HG02973 (cell line): ENCODE measurements at regions not wholly inside any gene's neighbourhood (a gene's known extent, or its start where the extent isn't known, plus 50 kb on each side); places are given as distances from the start of the nearest gene placed in this dataset.

Experiments
- ATAC-seq: cut with Tn5 transposase; IDR thresholded peaks from one replicate; pipeline ENCODE4 v1.9.1; 2021; ENCODE audit warnings: moderate library complexity; ENCODE audit not compliant: unreplicated experiment

DNA sequence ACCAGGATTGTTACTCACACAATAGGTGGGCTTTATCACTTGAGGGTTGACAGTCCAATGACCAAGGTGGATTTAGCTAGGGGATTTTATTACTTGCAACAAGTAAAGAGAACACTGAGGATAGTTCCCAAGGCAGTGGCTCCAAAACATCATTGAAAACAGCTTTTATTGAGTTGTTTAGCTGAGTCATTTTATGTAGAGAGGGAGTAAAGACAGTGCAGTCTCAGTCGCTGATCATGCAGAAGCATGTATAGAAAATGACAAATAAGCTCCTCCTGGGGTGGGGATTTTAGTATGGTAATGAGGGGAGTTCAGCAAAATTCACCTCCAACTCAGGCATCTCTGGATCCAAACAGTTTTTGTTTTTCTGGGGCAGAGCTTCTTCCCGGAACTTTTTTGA is 163.0 kb upstream of the CCDC179 start:
- ATAC-seq: no peak

DNA sequence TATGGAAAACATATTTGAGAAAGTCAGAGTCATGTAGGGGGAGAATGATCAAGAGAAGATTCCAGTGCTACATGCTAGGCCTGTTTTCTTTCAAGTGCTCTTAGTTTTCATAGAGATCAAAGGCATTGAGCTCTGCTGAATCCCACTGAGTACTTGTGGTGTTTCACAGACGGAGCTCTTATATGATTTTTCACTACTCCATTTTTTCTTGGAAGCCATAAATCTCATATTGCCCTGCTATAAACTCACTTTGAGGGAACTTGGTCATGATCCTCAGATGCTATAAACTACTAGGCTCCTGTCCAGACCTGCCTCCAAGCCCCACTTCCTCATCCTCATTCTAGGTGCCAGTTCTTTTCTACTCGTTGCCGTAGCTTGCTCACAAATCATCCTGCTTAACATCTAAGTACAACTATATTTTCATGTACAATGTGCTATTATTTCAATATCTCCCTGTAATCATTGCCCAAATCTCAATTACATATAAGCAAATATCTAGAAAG is 180.8 kb upstream of the CCDC179 start:
- ATAC-seq: no peak

DNA sequence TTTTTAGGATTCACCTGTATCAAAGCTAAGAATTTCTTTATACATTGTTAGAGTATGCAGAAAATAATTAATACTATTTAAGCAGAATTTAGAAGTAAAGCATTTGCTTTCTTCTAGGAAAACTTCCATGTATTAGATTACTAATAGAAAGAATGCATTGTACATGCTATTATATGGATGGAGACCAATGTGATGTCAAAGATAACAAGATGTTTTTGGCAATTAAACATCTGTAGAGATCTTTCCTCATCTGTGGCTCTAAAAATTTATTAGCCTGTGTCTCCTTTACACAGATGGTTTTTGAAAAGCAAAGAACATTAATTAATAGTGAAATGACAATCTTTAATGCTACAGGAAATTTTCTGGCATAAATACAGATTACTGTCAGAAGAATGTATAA is 198.4 kb upstream of the CCDC179 start:
- no peak for ATAC-seq

DNA sequence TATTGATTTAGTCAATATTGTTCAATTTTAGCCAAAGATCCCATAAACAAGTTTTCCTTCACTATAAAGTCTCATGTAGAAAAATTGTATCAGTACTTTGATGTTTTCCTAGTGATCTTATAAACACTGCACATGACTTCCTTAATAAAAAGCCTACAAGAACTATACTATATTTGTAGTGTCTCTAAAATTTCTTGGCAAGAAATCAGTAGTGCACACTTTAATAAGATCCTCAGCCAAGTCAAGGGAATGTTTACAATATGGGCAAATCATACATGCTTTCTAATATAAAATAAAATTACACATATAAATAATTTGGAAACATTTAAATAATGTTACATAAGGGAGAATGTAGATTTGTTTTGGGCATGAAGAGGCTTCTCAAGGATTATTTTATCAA is 203.0 kb upstream of the CCDC179 start:
- no peak for ATAC-seq

DNA sequence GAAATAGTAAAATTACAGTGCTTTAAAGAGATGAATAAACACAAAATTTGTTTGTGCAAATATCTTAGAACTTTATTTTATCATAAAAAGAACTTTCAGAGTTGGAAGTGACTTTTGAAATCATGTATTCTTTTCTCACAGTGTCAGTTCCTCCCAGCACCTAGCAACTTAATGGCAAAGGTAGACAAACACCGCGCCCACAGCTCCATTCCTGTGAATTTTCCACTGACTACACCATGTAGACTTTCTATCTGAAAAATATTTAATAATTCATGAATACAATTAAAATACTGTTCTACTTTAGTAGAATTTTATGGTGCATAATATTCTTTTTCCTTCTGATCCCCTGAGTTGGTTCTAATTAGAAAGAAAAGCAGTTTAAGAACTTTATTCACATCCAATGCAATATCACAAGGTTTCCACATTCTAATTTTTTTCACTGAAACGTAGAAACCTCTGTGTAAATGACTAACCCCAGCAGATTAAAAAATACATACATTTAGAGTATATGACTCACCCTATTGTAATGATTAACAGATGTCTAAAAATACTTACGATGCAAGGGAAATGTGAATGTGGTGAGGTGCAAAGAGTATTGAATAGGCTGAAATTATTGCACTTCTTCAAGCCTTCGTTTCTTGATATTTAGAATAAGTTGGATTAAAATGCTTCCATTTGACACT is 218.2 kb upstream of the CCDC179 start:
- peak; percentile 82 for ATAC-seq

DNA sequence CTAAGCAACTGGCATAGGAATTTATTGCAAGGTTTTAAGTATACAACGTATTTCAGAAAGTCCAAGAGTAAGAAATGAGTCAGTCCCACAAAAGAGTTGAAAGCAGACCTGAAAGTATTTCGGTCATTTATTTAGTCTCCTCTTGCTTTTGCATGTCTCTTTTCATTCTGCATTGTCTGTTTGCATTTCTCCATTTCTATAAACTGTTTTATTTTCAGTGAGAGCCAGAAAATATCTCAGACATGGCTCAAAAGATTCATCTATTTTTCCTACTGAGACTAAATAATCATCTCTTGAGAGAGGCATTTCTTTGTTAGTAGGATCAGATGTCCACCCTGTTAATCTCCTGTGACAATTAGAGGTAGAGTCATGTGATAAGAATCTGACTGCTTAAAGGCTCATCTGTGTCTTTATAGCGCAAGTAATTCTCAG is 219.1 kb upstream of the CCDC179 start:
- ATAC-seq: peak; percentile 85

DNA sequence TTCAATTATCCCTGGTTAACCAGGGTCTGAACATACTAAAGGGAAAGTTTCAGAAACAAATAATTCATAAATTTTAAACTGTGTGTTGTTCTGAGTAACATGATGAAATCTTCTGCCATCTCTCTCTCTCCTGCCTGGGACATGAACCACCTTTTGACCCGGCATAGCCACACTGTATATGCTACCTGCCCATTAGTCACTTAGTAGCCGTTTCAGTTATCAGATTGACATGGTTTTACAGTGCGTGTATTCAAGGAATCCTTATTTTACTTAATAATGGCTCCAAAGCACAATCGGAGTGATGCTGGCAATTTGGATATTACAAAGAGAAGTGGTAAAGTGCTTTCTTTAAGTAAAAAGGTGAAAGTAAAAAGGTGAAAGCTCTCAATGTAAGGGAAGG is 227.1 kb upstream of the CCDC179 start:
- no peak for ATAC-seq

DNA sequence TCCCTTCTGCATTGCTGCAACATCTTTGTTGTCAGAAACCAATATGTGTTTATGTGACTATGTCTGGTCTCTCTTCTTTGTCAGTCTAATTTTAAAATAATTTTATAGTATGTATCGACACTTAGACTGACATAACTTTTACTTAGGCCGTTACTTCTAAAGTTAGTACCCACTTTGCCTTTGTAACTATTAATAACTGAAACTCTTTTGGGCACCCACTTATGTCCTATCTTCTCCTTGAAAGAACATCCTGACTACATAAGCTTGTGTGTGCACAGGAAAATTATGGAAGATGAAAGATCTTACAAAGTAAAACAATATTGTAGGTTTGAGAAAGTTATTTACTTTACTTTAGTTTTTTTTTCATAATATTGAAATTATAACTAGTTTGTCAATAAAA is 230.4 kb upstream of the CCDC179 start:
- no peak for ATAC-seq

DNA sequence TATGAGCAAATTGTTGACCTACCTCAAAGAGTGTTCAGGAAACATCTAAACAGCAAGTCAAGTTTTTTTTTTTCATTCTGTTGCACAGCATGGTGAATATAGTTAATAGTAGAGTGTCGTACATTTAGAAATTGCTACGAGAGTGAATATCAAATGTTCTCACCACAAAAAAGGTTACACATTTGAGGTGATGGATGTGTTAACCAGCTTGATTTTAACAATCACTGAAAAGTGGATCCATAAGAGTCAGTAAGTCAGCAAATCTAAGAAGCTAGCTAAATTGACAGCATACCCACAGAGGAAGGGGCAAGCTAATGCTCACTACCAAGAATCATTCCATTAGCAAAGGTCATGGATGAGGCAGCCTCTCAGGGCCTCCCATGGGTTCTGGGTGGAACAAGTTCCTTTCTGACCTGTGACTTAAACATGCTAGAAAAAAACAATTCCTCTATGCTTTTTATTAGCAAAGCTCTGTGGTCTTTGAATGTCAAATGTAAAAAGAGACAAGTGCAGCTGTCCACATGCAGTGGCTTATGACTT is 235.4 kb upstream of the CCDC179 start:
- no peak for ATAC-seq

- ATAC-seq: no peak
These were observed 237.6 kb upstream of the CCDC179 start for GRCh38 chr11:23097891-23098290.

DNA sequence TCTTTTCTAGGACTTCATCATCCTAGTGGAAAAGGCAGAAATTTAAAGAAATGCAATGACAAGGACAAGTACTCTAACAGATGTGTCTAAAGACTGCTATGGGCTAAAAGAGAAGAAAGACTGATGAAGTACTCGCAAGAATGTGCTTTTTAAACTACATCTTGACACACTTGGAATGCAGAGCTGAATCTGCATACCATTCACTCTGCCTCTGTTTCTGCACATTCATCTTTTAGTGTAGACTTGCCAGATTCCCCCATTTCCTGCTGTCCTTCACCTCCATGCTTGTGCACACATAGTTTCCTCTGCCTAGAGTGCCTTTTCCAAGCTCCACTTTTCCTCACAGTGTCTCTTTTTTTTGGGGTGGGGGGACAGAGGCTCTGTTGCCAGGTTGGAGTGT is 239.0 kb upstream of the CCDC179 start:
- no peak for ATAC-seq

GRCh38 chr11:23100726-23101125 is 240.5 kb upstream of the CCDC179 start:
- ATAC-seq: no peak

DNA sequence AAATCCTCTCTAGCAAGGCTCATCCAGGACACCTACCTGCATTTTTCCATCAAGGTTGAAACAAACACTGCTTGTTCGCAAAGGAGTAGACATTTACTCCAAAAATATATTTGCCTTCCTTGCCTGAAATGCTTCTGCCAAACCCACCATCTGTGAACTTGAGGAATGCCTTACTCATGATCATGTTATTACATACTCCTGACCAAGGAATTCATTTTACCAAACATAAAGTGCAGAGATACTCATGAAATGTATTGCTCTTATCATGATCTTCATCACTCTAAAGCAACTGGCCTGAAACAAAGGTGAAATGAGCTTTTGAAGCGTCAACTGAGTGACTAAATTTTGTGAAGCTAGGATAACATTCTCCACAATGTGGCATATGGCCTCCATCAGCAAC is 243.1 kb upstream of the CCDC179 start:
- ATAC-seq: no peak

- no peak for ATAC-seq
These were observed 251.3 kb upstream of the CCDC179 start for GRCh38 chr11:23111527-23111926.

DNA sequence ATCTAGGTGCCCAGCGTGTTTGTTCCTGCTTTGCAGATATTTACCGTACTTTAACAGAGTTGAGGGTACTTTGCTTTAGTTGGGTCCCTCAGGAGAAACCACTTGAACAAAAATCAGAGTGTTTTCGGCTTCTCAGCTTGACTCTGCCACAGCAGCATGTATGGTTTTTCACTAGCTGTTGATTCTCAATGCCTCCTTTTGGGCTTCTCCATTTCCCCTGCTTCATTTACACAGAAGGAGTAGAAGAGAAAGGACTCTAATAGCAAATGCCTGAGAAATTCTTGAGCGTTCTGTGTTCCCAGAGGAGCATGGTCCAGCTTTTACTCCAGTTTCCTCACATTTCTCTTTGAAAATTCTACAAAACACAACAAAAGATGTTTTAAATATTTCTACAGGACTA is 252.1 kb upstream of the CCDC179 start:
- no peak for ATAC-seq

DNA sequence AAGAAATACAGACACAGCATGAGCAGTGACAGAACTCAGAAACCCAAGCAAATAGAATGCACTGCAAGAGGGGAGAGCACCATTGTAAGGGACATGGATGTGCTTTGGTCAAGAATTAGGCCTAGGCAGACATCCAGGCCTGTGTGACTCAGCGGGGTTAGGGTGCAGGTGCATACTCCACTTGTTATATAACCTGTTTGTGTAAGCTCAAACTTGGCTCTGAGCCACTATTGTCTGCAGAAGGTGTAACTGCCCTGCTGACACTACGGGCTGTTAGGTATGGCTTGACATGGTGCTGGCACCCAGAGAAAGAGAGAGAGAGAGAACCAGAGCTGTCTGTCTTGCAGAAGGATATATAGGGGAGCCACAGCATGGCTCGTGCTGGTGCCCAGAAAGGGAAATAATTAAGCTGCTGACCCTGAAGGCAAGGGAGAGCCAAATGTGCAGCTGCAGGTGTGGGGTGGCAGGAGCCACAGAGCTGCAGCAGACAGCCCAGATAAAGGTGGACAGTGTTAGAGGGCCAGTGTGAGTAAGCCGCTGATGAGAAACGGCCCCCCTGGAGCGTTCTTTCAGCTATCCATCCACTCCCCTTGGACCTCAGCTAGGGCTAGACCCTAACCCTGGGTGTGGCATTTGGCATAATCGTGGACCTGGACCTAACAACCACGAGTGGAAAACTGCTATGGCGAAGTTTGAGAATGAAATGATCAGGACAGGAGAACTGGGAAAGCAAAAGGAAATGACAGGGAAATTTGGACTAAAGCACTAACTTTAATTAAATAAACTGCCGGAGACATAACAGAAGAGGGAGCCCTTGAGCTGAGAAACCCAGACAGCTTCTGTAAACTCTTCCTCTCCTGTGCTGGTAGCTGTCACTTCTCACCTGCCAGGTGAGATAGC is 253.0 kb upstream of the CCDC179 start:
- peak; percentile 60 for ATAC-seq

- ATAC-seq: no peak
These were observed 253.6 kb upstream of the CCDC179 start for GRCh38 chr11:23113887-23114216.

- no peak for ATAC-seq
These were observed 263.5 kb upstream of the CCDC179 start for GRCh38 chr11:23123753-23124152.

DNA sequence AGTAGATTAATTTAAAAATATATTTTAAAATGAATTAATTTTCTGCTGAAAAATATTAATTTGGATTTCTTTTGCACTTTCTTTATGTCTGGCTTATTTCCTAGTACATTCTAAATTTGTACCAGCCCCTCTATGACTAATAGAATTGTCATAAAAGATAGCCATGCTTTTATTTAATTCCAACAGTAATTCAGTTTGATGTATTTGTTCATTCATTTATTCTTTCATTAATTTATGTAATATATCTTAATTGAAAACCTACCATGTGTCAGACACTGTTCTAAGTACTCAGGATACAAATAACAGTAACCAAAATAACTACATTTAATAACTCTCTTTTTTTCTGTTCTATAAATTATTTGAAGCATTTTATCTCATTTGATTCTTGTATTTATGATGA is 264.0 kb upstream of the CCDC179 start:
- no peak for ATAC-seq

DNA sequence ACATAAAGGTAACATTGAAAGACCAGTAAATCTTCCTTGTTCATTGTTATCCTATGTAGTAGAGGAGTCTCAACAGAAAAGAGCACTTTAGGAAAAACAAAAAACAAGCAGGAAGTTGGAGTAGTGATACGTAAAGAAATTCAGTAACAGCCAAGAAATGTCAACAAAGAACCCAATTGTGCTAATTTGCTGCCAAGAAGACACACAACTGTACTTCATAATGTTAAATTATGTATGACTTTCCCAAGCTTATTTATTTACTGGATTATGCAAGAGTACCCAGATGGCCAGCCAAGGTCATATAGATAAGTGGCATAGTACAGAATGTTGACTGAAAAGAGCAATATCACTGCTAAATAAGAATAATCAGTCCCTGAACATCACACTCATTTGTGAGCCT is 264.7 kb upstream of the CCDC179 start:
- no peak for ATAC-seq

DNA sequence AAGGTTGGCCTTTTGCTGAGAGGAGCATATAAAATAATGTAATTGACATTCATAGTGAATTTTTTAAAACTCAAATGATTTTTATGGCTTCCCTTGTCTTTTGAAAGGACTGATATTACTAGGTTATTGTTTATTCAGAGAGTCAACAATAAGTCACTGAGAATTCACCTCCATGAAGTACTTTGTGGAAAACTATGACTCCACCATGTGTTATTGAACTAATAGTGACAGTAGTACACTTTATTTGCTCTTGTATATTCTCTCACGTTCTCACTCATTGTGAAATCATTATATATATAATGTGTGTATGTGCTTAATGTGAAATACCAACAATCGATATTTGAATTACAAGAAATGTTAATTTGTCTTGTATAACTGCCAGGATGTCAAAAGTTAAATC is 267.4 kb upstream of the CCDC179 start:
- no peak for ATAC-seq

- ATAC-seq: no peak
These were observed 274.4 kb upstream of the CCDC179 start for GRCh38 chr11:23134627-23135026.
